ENCODE measurements at regions not wholly inside any gene's neighbourhood (a gene's known extent, or its start where the extent isn't known, plus 50 kb on each side); places are given as distances from the start of the nearest gene placed in this dataset.

- Histone ChIP-seq H3K27ac (ENCODE audit: low read length) (no peak overlapping the region), H4K20me1 (ENCODE audit: insufficient read depth) (no peaks in the 10 kb centered on the region), H3K79me2 (replicated peaks; ENCODE audit: insufficient read depth, low read length) (no peaks in the 10 kb centered on the region), H3K9me3 (ENCODE audit: low read length) (no peaks in the 10 kb centered on the region), H3F3A (ENCODE audit: insufficient read depth, low read length, poor library complexity, severe bottlenecking) (no peaks in the 10 kb centered on the region), H3K4me3 (ENCODE audit: low read length) (no peak overlapping the region), H3K27me3 (ENCODE audit: insufficient read depth, low read depth, low read length) (no peaks in the 10 kb centered on the region), H3K36me3 (ENCODE audit: insufficient read depth, low read length) (no peaks in the 10 kb centered on the region), H3K9me2 (ENCODE audit: insufficient read depth, low read length) (no peaks in the 10 kb centered on the region), H3K4me2 (ENCODE audit: low read length) (no peak overlapping the region), H3K9ac (ENCODE audit: low read length) (no peak overlapping the region), H2AFZ (ENCODE audit: low read depth, low read length) (no peak overlapping the region)
- TF ChIP-seq REST (IDR thresholded peaks at IDR 0.05; ENCODE audit: borderline replicate concordance) (no peak), EP300 (conservative IDR thresholded peaks at IDR 0.05; ENCODE audit: poor library complexity, severe bottlenecking) (no peak), TAF1 (IDR thresholded peaks at IDR 0.05; ENCODE audit: low read depth) (no peak), EZH2 (IDR thresholded peaks at IDR 0.05; ENCODE audit: borderline replicate concordance, insufficient read depth, low read length, poor library complexity, severe bottlenecking) (no peak), MXI1 (conservative IDR thresholded peaks at IDR 0.05; ENCODE audit: poor library complexity, severe bottlenecking) (no peak), SMC3 (conservative IDR thresholded peaks at IDR 0.05; ENCODE audit: poor library complexity) (no peak), POLR2AphosphoS5 (IDR thresholded peaks at IDR 0.05) (no peak), RAD21 (conservative IDR thresholded peaks at IDR 0.05) (no peak), CTCF (IDR thresholded peaks at IDR 0.05; ENCODE audit: poor library complexity, severe bottlenecking) (no peak)
Measured at GRCh38 chr6:91310178-91310577, 723.3 kb upstream of the MAP3K7 start.

- TF ChIP-seq TAF1 (IDR thresholded peaks at IDR 0.05; ENCODE audit: low read depth), result no peak
- peak; percentile 41 for TF ChIP-seq RAD21 (conservative IDR thresholded peaks at IDR 0.05)
- peak; percentile 100 for TF ChIP-seq EP300 (conservative IDR thresholded peaks at IDR 0.05; ENCODE audit: poor library complexity, severe bottlenecking)
- peak; percentile 95 for TF ChIP-seq POLR2AphosphoS5 (IDR thresholded peaks at IDR 0.05)
- TF ChIP-seq EZH2 (IDR thresholded peaks at IDR 0.05; ENCODE audit: borderline replicate concordance, insufficient read depth, low read length, poor library complexity, severe bottlenecking), result no peak
- peak; percentile 49 for TF ChIP-seq SMC3 (conservative IDR thresholded peaks at IDR 0.05; ENCODE audit: poor library complexity)
- Histone ChIP-seq H3K9me2 (ENCODE audit: insufficient read depth, low read length) (no peaks in the 10 kb centered on the region), H3F3A (ENCODE audit: insufficient read depth, low read length, poor library complexity, severe bottlenecking) (no peaks in the 10 kb centered on the region), H3K9ac (ENCODE audit: low read length) (no peak overlapping the region), H3K79me2 (replicated peaks; ENCODE audit: insufficient read depth, low read length) (no peaks in the 10 kb centered on the region), H3K4me2 (ENCODE audit: low read length) (no peak overlapping the region), H3K27me3 (ENCODE audit: insufficient read depth, low read depth, low read length) (no peaks in the 10 kb centered on the region), H3K36me3 (ENCODE audit: insufficient read depth, low read length) (no peaks in the 10 kb centered on the region), H3K4me3 (ENCODE audit: low read length) (no peak overlapping the region), H4K20me1 (ENCODE audit: insufficient read depth) (no peaks in the 10 kb centered on the region), H2AFZ (ENCODE audit: low read depth, low read length) (no peak overlapping the region), H3K27ac (ENCODE audit: low read length) (peak overlapping the region; percentile 77), H3K9me3 (ENCODE audit: low read length) (no peaks in the 10 kb centered on the region)
Measured at GRCh38 chr6:91305755-91306154, 718.9 kb upstream of the MAP3K7 start.
